CD4-positive, alpha-beta T cell treated with Interferon alpha-2 for 1 hour (primary cell): ENCODE measurements at regions not wholly inside any gene's neighbourhood (a gene's known extent, or its start where the extent isn't known, plus 50 kb on each side); places are given as distances from the start of the nearest gene placed in this dataset.
A peak's percentile ranks its signal among the peaks of the same experiment; 100 is the strongest.
"Not testable (repeated sequence)": the region's sequence is repeated elsewhere in the genome, so short reads cannot be mapped to it uniquely, and the experiment has no call there.

Source experiments
- DNase-seq, 2 donors: peaks; one replicate each; pipeline ENCODE4 v3.0.0-alpha.2; 2020 to 2022

DNA sequence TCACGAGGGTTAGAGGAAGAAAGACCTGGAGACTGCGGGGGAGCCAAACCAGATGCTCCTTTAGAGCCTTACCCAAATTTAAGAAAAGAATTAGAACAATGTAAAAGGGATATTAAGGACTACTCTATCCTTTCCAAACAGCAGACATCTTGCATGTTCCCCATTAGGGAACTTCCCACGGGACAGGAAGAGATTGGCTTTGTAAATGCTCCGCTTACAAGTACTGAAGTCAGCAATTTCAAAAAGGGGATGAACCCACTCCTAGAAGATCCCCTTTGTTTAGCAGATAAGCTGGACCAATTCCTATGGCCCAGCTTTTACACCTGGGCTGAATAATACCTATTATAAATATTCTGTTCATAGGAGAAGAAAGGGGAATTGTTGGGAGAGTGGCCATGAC is 74.2 kb downstream of the APOBEC1 start:
- DNase-seq = no peak

DNA sequence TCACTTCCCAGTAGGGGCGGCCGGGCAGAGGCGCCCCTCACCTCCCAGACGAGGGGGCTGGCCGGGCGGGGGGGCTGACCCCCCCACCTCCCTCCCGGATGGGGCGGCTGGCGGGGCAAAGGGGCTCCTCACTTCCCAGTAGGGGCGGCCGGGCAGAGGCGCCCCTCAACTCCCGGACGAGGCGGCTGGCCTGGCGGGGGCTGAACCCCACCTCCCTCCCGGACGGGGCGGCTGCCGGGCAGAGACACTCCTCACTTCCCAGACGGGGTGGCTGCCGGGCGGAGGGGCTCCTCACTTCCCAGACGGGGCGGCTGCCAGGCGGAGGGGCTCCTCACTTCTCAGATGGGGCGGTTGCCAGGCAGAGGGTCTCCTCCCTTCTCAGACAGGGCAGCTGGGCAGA is 75.6 kb downstream of the APOBEC1 start:
- not testable (repeated sequence) for DNase-seq

DNA sequence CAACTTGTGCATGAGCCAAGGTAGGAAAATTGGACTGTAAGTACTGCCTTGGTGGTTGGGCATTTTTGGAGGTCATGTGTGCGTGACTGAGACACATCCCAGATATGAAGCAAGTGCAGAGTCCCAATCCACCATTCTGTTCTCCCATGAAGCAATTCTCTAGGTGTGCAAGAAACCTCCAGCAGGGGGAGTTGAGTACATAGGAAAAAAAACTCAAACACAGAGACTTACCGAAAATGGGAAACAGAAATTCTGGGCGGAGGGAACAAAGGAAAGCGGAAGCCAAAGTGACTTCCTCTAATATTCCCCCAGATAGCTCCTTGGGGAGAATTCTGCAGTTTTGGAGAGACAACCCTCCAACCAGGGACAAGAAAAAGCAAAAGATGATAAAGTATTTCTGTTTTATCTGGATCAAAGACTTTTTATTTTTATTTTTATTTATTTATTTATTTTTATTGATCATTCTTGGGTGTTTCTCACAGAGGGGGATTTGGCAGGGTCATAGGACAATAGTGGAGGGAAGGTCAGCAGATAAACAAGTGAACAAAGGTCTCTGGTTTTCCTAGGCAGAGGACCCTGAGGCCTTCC is 76.9 kb downstream of the APOBEC1 start:
- peak; percentile 54 to 60 for DNase-seq

- DNase-seq = not testable (repeated sequence)
Observed at GRCh38 chr12:7584137-7584536, 80.6 kb upstream of the CD163 start.

DNA sequence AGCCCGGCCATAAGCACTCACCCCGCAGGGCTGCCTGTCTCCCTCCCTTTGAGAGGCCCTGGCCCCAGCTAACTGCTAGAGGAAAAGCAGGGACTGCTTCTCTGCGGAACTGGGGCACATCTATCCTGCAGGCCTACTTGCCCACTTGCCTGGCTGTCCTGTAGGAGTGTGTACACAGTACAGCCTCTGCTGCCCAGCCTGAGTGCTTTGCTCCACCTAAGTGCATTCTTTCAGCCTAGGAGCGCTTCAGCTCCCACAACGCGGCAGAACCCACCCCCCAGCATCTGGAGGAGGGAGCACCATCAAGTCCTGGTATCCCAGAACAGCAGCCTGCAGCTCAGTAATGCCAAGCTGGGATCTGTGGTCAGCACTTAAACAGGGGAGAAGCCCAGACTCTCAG is 79.9 kb upstream of the CD163 start:
- DNase-seq = no peak

- no peak for DNase-seq
Observed at GRCh38 chr12:7582796-7583195, 79.2 kb upstream of the CD163 start.

- DNase-seq = no peak
Observed at GRCh38 chr12:7581625-7582024, 78.0 kb upstream of the CD163 start.

DNA sequence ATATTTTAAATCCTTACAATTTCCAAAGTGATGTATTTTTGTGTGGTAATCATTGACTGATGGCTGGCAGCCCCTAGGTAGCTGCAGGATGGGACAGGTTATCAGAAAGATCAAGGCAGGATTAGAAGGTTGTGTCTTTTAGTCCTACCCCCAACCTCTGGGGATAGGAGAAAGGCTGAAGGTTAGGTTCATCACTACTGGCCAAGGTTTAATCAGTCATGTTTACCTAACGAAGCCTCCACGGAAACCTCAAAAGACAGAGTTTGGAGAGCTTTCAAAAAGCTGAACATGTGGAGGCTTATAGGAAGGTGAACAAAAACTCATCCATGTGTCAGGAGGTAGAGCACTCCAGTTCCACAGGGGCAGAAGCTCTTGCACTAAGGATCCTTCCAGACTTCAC is 77.5 kb upstream of the CD163 start:
- DNase-seq = no peak

DNA sequence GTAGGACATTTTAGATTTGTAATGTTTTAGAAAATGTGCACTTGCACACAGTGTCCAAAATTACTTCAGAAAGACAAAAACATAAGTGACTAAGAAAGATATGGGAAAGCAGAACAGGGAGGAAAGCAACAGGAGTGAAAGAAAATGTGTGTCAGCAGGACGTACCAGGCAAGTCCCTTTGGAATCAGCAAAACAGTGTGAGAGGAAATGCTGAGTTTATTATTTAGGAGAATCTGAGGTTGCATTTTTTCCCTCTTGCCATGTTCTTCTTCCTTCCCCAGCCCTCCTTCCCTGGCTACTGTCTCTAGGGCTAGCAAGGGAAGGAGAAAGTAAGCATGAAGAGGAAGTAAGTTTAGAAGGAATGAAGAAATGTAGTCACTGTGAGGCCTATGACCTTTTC is 67.7 kb upstream of the CD163 start:
- no peak for DNase-seq

- DNase-seq = no peak
Observed at GRCh38 chr12:7557227-7557626, 53.6 kb upstream of the CD163 start.

GRCh38 chr12:7555752-7556151 is 52.2 kb upstream of the CD163 start:
- DNase-seq = no peak

GRCh38 chr12:7554831-7555230 is 51.3 kb upstream of the CD163 start:
- not testable (repeated sequence) for DNase-seq
